Nephron (organoid): ENCODE measurements at regions not wholly inside any gene's neighbourhood (a gene's known extent, or its start where the extent isn't known, plus 50 kb on each side); places are given as distances from the start of the nearest gene placed in this dataset.

Experiments
- H3K27ac Mint-ChIP-seq, 3 experiments: 2 replicates each; pipeline ENCODE4 v1.8.0; 2020; ENCODE audit warnings: mixed read lengths in 3 of 3, mild to moderate bottlenecking in 2 of 3, moderate library complexity in 1 of 3
- H3K27me3 Mint-ChIP-seq: 2 replicates; pipeline ENCODE4 v1.8.0; 2021; ENCODE audit warnings: low read depth, mild to moderate bottlenecking, moderate library complexity, mixed read lengths
- H3K36me3 Mint-ChIP-seq: 2 replicates; pipeline ENCODE4 v1.8.0; 2020; ENCODE audit warnings: low read depth, mixed read lengths
- H3K4me1 Mint-ChIP-seq: 2 replicates; pipeline ENCODE4 v1.8.0; 2020; ENCODE audit warnings: mixed read lengths
- H3K4me3 Mint-ChIP-seq, 3 experiments: 2 replicates each; pipeline ENCODE4 v1.8.0; 2020; ENCODE audit warnings: mild to moderate bottlenecking in 3 of 3, mixed read lengths in 3 of 3, moderate library complexity in 2 of 3
- H3K9me3 Mint-ChIP-seq: 2 replicates; pipeline ENCODE4 v1.8.0; 2020; ENCODE audit warnings: mixed read lengths
- CTCF ChIP-seq, 3 experiments: fragments of 200-600 bp; sonication (generic); IDR thresholded peaks; one replicate each; pipeline ENCODE4 v1.5.0; 2021; ENCODE audit warnings: antibody characterized with exemption in 3 of 3; ENCODE audit not compliant: unreplicated experiment in 3 of 3

DNA sequence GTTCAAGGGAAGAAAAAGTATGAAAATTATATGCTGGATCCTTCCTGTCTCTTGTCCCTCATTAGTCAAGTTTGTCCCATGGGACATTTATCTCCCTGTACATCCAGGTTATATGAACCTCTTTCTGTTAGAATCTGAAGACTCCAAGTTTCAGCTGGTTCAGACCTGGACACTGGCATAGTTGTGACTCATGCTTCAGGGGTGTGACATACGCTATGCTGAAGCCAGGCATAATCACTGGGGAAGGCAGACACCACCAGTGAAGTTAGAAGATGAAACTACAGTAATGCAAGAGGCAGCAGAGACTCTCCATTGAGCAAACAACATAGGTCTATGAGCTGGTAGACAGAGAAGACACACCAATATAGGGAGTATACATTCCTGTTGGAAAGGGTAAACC is 269.7 kb upstream of the SLC8A1 start:
- H3K27me3 Mint-ChIP-seq, result no peaks in the 10 kb centered on the region
- no peaks in the 10 kb centered on the region for H3K36me3 Mint-ChIP-seq
- H3K4me3 Mint-ChIP-seq, result no peak overlapping the region
- no peaks in the 10 kb centered on the region for H3K4me1 Mint-ChIP-seq
- TF ChIP-seq CTCF (IDR thresholded peaks at IDR 0.05; ENCODE audit: unreplicated experiment in 3 of 3), result no peak
- peaks cover 5% of the 10 kb centered on the region for H3K9me3 Mint-ChIP-seq
- H3K27ac Mint-ChIP-seq, result no peak overlapping the region

- Mint-ChIP-seq H3K4me1 (no peaks in the 10 kb centered on the region), H3K36me3 (no peaks in the 10 kb centered on the region), H3K9me3 (peaks cover 5% of the 10 kb centered on the region), H3K27me3 (no peaks in the 10 kb centered on the region), H3K4me3 (no peak overlapping the region), H3K27ac (no peak overlapping the region)
- TF ChIP-seq CTCF (IDR thresholded peaks at IDR 0.05; ENCODE audit: unreplicated experiment in 3 of 3), result no peak
Measured at GRCh38 chr2:40723194-40723593, 271.3 kb upstream of the SLC8A1 start.

DNA sequence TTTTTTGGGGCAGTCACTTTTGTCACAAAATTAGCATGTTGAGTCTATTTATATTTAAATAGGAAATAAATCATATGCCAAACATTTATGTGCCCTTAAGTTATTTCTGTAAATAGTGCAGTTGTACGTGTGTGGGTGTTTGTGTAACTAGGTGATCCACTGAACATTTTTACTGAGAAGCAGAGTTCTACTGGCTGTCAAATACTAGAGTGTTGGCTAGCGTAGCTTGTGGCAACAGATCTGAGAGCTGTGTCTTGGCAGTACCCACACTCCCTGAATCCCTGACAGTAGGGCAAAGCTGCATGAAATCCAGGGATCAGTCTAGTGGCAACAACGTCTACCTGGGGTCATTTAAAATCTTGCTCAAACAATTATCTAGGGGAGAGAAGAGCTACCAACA is 273.1 kb upstream of the SLC8A1 start:
- H3K4me3 Mint-ChIP-seq, result no peak overlapping the region
- H3K9me3 Mint-ChIP-seq, result peaks cover 3% of the 10 kb centered on the region
- H3K4me1 Mint-ChIP-seq, result no peaks in the 10 kb centered on the region

GRCh38 chr2:40725950-40726349 is 274.1 kb upstream of the SLC8A1 start:
- H3K27ac Mint-ChIP-seq, result no peak overlapping the region
- TF ChIP-seq CTCF (IDR thresholded peaks at IDR 0.05; ENCODE audit: unreplicated experiment in 3 of 3), result no peak
- no peaks in the 10 kb centered on the region for H3K27me3 Mint-ChIP-seq
- no peak overlapping the region for H3K4me3 Mint-ChIP-seq
- H3K4me1 Mint-ChIP-seq, result no peaks in the 10 kb centered on the region
- H3K9me3 Mint-ChIP-seq, result peaks cover 3% of the 10 kb centered on the region
- H3K36me3 Mint-ChIP-seq, result no peaks in the 10 kb centered on the region

More for the DNA sequence above, 273.1 kb upstream of the SLC8A1 start:
- H3K36me3 Mint-ChIP-seq, result no peaks in the 10 kb centered on the region
- H3K27ac Mint-ChIP-seq, result no peak overlapping the region
- H3K27me3 Mint-ChIP-seq, result no peaks in the 10 kb centered on the region
- no peak for TF ChIP-seq CTCF (IDR thresholded peaks at IDR 0.05; ENCODE audit: unreplicated experiment in 3 of 3)

- no peaks in the 10 kb centered on the region for H3K36me3 Mint-ChIP-seq
- H3K9me3 Mint-ChIP-seq, result no peaks in the 10 kb centered on the region
- H3K4me3 Mint-ChIP-seq, result no peak overlapping the region
- TF ChIP-seq CTCF (IDR thresholded peaks at IDR 0.05; ENCODE audit: unreplicated experiment in 3 of 3), result no peak
- H3K4me1 Mint-ChIP-seq, result no peaks in the 10 kb centered on the region
- no peaks in the 10 kb centered on the region for H3K27me3 Mint-ChIP-seq
- H3K27ac Mint-ChIP-seq, result no peak overlapping the region
Measured at GRCh38 chr2:40734797-40735196, 282.9 kb upstream of the SLC8A1 start.

DNA sequence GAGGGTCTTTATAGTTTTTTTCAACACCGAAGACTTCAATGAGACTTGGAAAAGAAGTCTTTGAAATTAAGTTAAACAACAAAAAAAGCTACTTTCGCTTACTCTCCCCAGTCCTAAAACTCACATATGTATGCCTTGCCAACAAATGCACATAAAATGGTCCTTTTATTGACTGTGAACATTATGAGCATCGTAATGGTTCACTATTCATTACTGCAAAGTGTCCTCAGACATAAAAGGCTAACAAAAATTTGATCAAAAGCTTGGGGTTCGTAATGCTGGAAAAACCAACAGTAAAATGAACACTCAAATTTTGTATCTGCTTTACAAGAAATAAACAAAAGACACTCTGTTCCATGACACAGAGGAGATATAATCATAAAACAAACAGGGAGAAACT is 285.3 kb upstream of the SLC8A1 start:
- no peak overlapping the region for H3K4me3 Mint-ChIP-seq
- H3K4me1 Mint-ChIP-seq, result no peaks in the 10 kb centered on the region
- no peaks in the 10 kb centered on the region for H3K9me3 Mint-ChIP-seq
- no peak overlapping the region for H3K27ac Mint-ChIP-seq
- no peak for TF ChIP-seq CTCF (IDR thresholded peaks at IDR 0.05; ENCODE audit: unreplicated experiment in 3 of 3)
- H3K27me3 Mint-ChIP-seq, result no peaks in the 10 kb centered on the region
- H3K36me3 Mint-ChIP-seq, result no peaks in the 10 kb centered on the region
